Spleen (tissue), 11 donors: ENCODE measurements at regions not wholly inside any gene's neighbourhood (a gene's known extent, or its start where the extent isn't known, plus 50 kb on each side); places are given as distances from the start of the nearest gene placed in this dataset.

Experiments
- DNase-seq: peaks from one replicate; pipeline ENCODE4 v3.0.0-alpha.2; 2020
- H3K27ac ChIP-seq, 8 donors: fragments of 200-600 bp; sonication (generic) in 7 of 8; 1 replicate in 4 of 8; 2 replicates in 4 of 8; pipeline versions ENCODE4 v1.5.0 to v1.8.0; 2016 to 2021; ENCODE audit warnings: inconsistent platforms in 4 of 8, mild to moderate bottlenecking in 4 of 8, moderate library complexity in 1 of 8
- H3K27me3 ChIP-seq, 7 donors: fragments of 200-600 bp; sonication (generic) in 6 of 7; replicated peaks in 1 of 7; 1 replicate in 4 of 7; 2 replicates in 3 of 7; pipeline versions ENCODE4 v1.5.0 to v1.8.0; 2016 to 2021; ENCODE audit warnings: inconsistent platforms in 3 of 7, mild to moderate bottlenecking in 1 of 7
- H3K36me3 ChIP-seq, 6 donors: fragments of 200-600 bp; sonication (generic) in 5 of 6; 1 replicate in 4 of 6; 2 replicates in 2 of 6; pipeline versions ENCODE4 v1.5.0 to v1.8.0; 2016 to 2021; ENCODE audit warnings: inconsistent platforms in 2 of 6
- H3K4me1 ChIP-seq, 6 donors: fragments of 200-600 bp; sonication (generic) in 5 of 6; 1 replicate in 3 of 6; 2 replicates in 3 of 6; pipeline versions ENCODE4 v1.5.0 to v1.8.0; 2016 to 2021; ENCODE audit warnings: inconsistent platforms in 3 of 6
- H3K4me3 ChIP-seq, 8 donors: fragments of 200-600 bp; sonication (generic) in 7 of 8; 1 replicate in 4 of 8; 2 replicates in 4 of 8; pipeline versions ENCODE4 v1.5.0 to v1.8.0; 2016 to 2021; ENCODE audit warnings: inconsistent platforms in 4 of 8, mild to moderate bottlenecking in 4 of 8, moderate library complexity in 2 of 8
- H3K9me3 ChIP-seq, 8 donors: fragments of 200-600 bp; sonication (generic) in 7 of 8; 1 replicate in 4 of 8; 2 replicates in 4 of 8; pipeline versions ENCODE4 v1.5.0 to v1.8.0; 2016 to 2021; ENCODE audit warnings: inconsistent platforms in 4 of 8
- CTCF ChIP-seq, 11 experiments: fragments of 200-600 bp in 7 of 11; fragments of 450-650 bp in 4 of 11; sonication (generic) in 4 of 11; IDR thresholded peaks in 8 of 11; conservative IDR thresholded peaks in 3 of 11; 1 replicate in 7 of 11; 2 replicates in 4 of 11; pipeline versions ENCODE4 v1.4.0 to v1.8.0; 2016 to 2021; ENCODE audit warnings: antibody characterized with exemption in 11 of 11, inconsistent platforms in 4 of 11, mild to moderate bottlenecking in 1 of 11
- POLR2A ChIP-seq, 3 donors: fragments of 450-650 bp; IDR thresholded peaks; one replicate each; pipeline ENCODE4 v1.5.1; 2017; ENCODE audit warnings: antibody characterized with exemption in 3 of 3, mild to moderate bottlenecking in 1 of 3
- POLR2AphosphoS5 ChIP-seq, 3 donors: sonication (generic); formaldehyde crosslinking; IDR thresholded peaks; one replicate each; pipeline ENCODE4 v1.5.1; 2017; ENCODE audit warnings: antibody characterized with exemption in 3 of 3
- WGBS, 5 donors: extraction: QIAGEN DNeasy Blood & Tissue Kit in 3 of 5; methylation state at CpG; one replicate each; pipeline versions ENCODE4 v1.1.5 to v1.1.7; 2013 to 2018; 5-methylcytosine and 5-hydroxymethylcytosine counted together
- intact Hi-C: fragments of 100-400 bp; cut with DNase I; formaldehyde crosslinking; loops from one replicate; pipeline ENCODE4 v1.15.0; 2023; ENCODE audit warnings: low total_unique reads
- donor health status: healthy with polysubstance abuse.
- donor health status: DM: no; HTN: no; CAD: no; lungs with moderate emphysema.
- donor health status: DM: no; HTN: no; CAD: no.
- donor health status: Bipolar disorder and iron deficiency.
- donor health status: healthy.
- donor health status: DM: no; HTN: no; CAD: no.
- donor health status: DM: yes; HTN: yes; CAD: no.

- TF ChIP-seq POLR2AphosphoS5 (IDR thresholded peaks at IDR 0.05): no peak
- no peak for TF ChIP-seq CTCF (IDR thresholded peaks at IDR 0.05 in 8 of 11, conservative IDR thresholded peaks at IDR 0.05 in 3 of 11)
- H3K4me1 ChIP-seq: no peaks in the 10 kb centered on the region
- H3K36me3 ChIP-seq: no peaks in the 10 kb centered on the region
- DNase-seq: no peak
- H3K27me3 ChIP-seq: no peaks in the 10 kb centered on the region
- intact Hi-C loops: no loop called here
- no peak overlapping the region for H3K4me3 ChIP-seq
- peaks cover 0 to 11% (median 3%) of the 10 kb centered on the region in 8 donors for H3K9me3 ChIP-seq
- no peak overlapping the region for H3K27ac ChIP-seq
Observed at GRCh38 chr13:58463841-58464240, 832.3 kb downstream of the PCDH17 start.

GRCh38 chr13:58467176-58467575, 835.6 kb downstream of the PCDH17 start:
- DNase-seq: no peak
- Histone ChIP-seq H3K36me3 (no peaks in the 10 kb centered on the region), H3K27ac (no peak overlapping the region), H3K4me3 (no peak overlapping the region), H3K4me1 (no peaks in the 10 kb centered on the region), H3K9me3 (peaks cover 0 to 8% (median 2%) of the 10 kb centered on the region in 8 donors), H3K27me3 (no peaks in the 10 kb centered on the region)
- intact Hi-C loops: no loop called here
- no peak for TF ChIP-seq POLR2AphosphoS5 (IDR thresholded peaks at IDR 0.05)
- TF ChIP-seq POLR2A (IDR thresholded peaks at IDR 0.05): no peak
- TF ChIP-seq CTCF (IDR thresholded peaks at IDR 0.05 in 8 of 11, conservative IDR thresholded peaks at IDR 0.05 in 3 of 11): no peak
- WGBS, 5 donors: 71 to 84% (median 77%) methylated on average over 4 of the region's 4 CpGs

- Histone ChIP-seq H3K4me3 (no peak overlapping the region), H3K36me3 (no peaks in the 10 kb centered on the region), H3K27me3 (no peaks in the 10 kb centered on the region), H3K9me3 (no peaks in the 10 kb centered on the region), H3K27ac (no peak overlapping the region), H3K4me1 (no peaks in the 10 kb centered on the region)
- intact Hi-C loops: no loop called here
- DNase-seq: no peak
- WGBS, 5 donors: 81 to 89% (median 86%) methylated on average over 3 of the region's 3 CpGs
- no peak for TF ChIP-seq CTCF (IDR thresholded peaks at IDR 0.05 in 8 of 11, conservative IDR thresholded peaks at IDR 0.05 in 3 of 11)
- no peak for TF ChIP-seq POLR2AphosphoS5 (IDR thresholded peaks at IDR 0.05)
- no peak for TF ChIP-seq POLR2A (IDR thresholded peaks at IDR 0.05)
Observed at GRCh38 chr13:58472483-58472882, 840.9 kb downstream of the PCDH17 start.

GRCh38 chr13:58474581-58474980, 843.0 kb downstream of the PCDH17 start:
- H3K9me3 ChIP-seq: peaks cover 0 to 5% (median 0%) of the 10 kb centered on the region in 8 donors
- TF ChIP-seq CTCF (IDR thresholded peaks at IDR 0.05 in 8 of 11, conservative IDR thresholded peaks at IDR 0.05 in 3 of 11) (no peak), POLR2AphosphoS5 (IDR thresholded peaks at IDR 0.05) (no peak), POLR2A (IDR thresholded peaks at IDR 0.05) (no peak)

More at GRCh38 chr13:58474581-58474980, 843.0 kb downstream of the PCDH17 start:
- Histone ChIP-seq H3K4me1 (no peaks in the 10 kb centered on the region), H3K36me3 (no peaks in the 10 kb centered on the region), H3K27ac (no peak overlapping the region), H3K27me3 (no peaks in the 10 kb centered on the region), H3K4me3 (no peak overlapping the region)
- DNase-seq: no peak
- intact Hi-C loops: no loop called here
